Neural progenitor cell (in vitro differentiated cells): ENCODE measurements at regions not wholly inside any gene's neighbourhood (a gene's known extent, or its start where the extent isn't known, plus 50 kb on each side); places are given as distances from the start of the nearest gene placed in this dataset.

ENCODE experiments used
- CTCF ChIP-seq: fragments of 200-600 bp; sonication (generic); IDR thresholded peaks from 2 replicates; pipeline ENCODE4 v1.5.1; 2017; ENCODE audit warnings: antibody characterized with exemption, mild to moderate bottlenecking
- EZH2 ChIP-seq: fragments of 200-600 bp; sonication (generic); IDR thresholded peaks from 2 replicates; pipeline ENCODE4 v1.6.1; 2017; ENCODE audit warnings: antibody characterized with exemption, mild to moderate bottlenecking, moderate library complexity
- EZH2phosphoT487 ChIP-seq: fragments of 200-600 bp; sonication (generic); IDR thresholded peaks from 2 replicates; pipeline ENCODE4 v1.6.1; 2017; ENCODE audit warnings: antibody characterized with exemption

GRCh38 chr2:67466734-67467133, 69.6 kb downstream of the ETAA1 start:
- TF ChIP-seq EZH2, result no peak
- TF ChIP-seq CTCF, result no peak
- TF ChIP-seq EZH2phosphoT487, result no peak
